GM12891 (cell line): ENCODE measurements at regions not wholly inside any gene's neighbourhood (a gene's known extent, or its start where the extent isn't known, plus 50 kb on each side); places are given as distances from the start of the nearest gene placed in this dataset.

ENCODE experiments used
- PAX5 ChIP-seq: IDR thresholded peaks from 2 replicates; pipeline ENCODE4 v1.6.1; 2011; ENCODE audit warnings: low read length, moderate library complexity, mild to moderate bottlenecking; ENCODE audit not compliant: insufficient read depth, severe bottlenecking
- POLR2A ChIP-seq: IDR thresholded peaks from 2 replicates; pipeline ENCODE4 v1.6.1; 2011; ENCODE audit warnings: low read depth, low read length, control low read depth
- POLR2AphosphoS5 ChIP-seq: IDR thresholded peaks from 2 replicates; pipeline ENCODE4 v1.6.1; 2011; ENCODE audit warnings: low read depth, low read length, control low read depth
- POU2F2 ChIP-seq: IDR thresholded peaks from 2 replicates; pipeline ENCODE4 v1.6.1; 2011; ENCODE audit warnings: low read depth, mild to moderate bottlenecking, control low read depth, low read length, moderate library complexity
- SPI1 ChIP-seq: IDR thresholded peaks from 2 replicates; pipeline ENCODE4 v1.6.1; 2011; ENCODE audit warnings: low read depth, low read length, control low read depth
- TAF1 ChIP-seq: IDR thresholded peaks from 2 replicates; pipeline ENCODE4 v1.6.1; 2011; ENCODE audit warnings: low read depth, low read length, control low read depth

GRCh38 chr5:125611541-125611940 is 811.7 kb upstream of the GRAMD2B start:
- TF ChIP-seq TAF1 (no peak), POLR2A (no peak), POLR2AphosphoS5 (no peak), SPI1 (no peak), PAX5 (no peak), POU2F2 (no peak)
